ENCODE measurements at regions not wholly inside any gene's neighbourhood (a gene's known extent, or its start where the extent isn't known, plus 50 kb on each side); places are given as distances from the start of the nearest gene placed in this dataset.
A peak's percentile ranks its signal among the peaks of the same experiment; 100 is the strongest.

DNA sequence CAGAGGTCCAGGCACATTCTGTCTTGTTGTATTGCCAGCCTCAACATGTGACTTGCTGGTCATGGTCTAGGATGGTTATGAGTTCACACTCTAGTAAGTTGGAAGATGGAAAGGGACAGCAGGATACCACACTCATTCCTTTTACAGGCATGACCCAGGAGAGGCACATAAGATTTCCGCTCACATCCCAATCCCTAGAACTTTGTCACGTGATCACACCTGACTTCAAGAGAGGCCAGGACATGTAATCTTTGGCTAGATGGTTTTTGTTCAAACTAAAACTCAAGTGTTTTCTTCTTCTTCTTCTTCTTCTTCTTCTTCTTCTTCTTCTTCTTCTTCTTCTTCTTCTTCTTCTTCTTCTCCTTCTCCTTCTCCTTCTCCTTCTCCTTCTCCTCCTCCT, 53.4 kb upstream of the ARX start:
- FAIRE-seq, result no peak

More for the DNA sequence above, 53.4 kb upstream of the ARX start:
- H3K79me2 ChIP-seq (ENCODE audit: insufficient read depth, low read length), result no peaks in the 10 kb centered on the region
- in situ Hi-C loops (cut with HindIII; ENCODE audit: extremely low pct_ligation_motif_present, low pct_unique_long_range_greater_than_20kb) (no loop called here), intact Hi-C loops (cut with micrococcal nuclease; ENCODE audit: unreplicated experiment) (no loop called here)
- no peaks in the 10 kb centered on the region for H4K20me1 ChIP-seq (ENCODE audit: insufficient read depth, low read length)
- no peaks in the 10 kb centered on the region for H3K9me3 ChIP-seq (ENCODE audit: low read length)
- no peaks in the 10 kb centered on the region for H3K4me1 ChIP-seq (ENCODE audit: insufficient read depth, low read length)
- no peak overlapping the region for H3K4me3 ChIP-seq (replicated peaks in 1 of 3; ENCODE audit: insufficient read depth in 1 of 3, low read depth in 2 of 3, low read length in 3 of 3)
- no peaks in the 10 kb centered on the region for H3K27me3 ChIP-seq (ENCODE audit: control insufficient read depth in 1 of 2, insufficient read depth in 2 of 2, low read length in 2 of 2)
- no peaks in the 10 kb centered on the region for H3K36me3 ChIP-seq (replicated peaks in 1 of 2; ENCODE audit: control insufficient read depth in 1 of 2, insufficient read depth in 2 of 2, low read length in 2 of 2)
- POLR2A ChIA-PET, result no interaction called here
- DNase-seq (ENCODE audit: low spot score) (no peak), ATAC-seq (no peak)
- no peak overlapping the region for H3K9ac ChIP-seq (ENCODE audit: insufficient read depth, low read depth, low read length)
- CTCF ChIA-PET (ENCODE audit: low intra/inter-chr PET ratio, low total read pairs), result no interaction called here
- BruUV-seq (replicated peaks), result no TSS peak
- no peak overlapping the region for H2AFZ ChIP-seq (ENCODE audit: low read length)
- H3K4me2 ChIP-seq (ENCODE audit: low read depth, low read length), result no peak overlapping the region
- WGBS (ENCODE audit: low lambda C conversion rate), result 0% methylated on average over 2 of the region's 2 CpGs
- no peak overlapping the region for H3K27ac ChIP-seq (ENCODE audit: extremely low read length, insufficient read depth, low read length)
- TF ChIP-seq, protein P1, sequence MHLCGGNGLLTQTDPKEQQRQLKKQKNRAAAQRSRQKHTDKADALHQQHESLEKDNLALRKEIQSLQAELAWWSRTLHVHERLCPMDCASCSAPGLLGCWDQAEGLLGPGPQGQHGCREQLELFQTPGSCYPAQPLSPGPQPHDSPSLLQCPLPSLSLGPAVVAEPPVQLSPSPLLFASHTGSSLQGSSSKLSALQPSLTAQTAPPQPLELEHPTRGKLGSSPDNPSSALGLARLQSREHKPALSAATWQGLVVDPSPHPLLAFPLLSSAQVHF (CRISPR knock-in tag; IDR thresholded peaks at IDR 0.05), result no peak
- TF ChIP-seq JUN (CRISPR knock-in tag; IDR thresholded peaks at IDR 0.05), result no peak
- no peak for TF ChIP-seq ZNF768 (CRISPR knock-in tag; IDR thresholded peaks at IDR 0.05)
- TF ChIP-seq, protein P2, sequence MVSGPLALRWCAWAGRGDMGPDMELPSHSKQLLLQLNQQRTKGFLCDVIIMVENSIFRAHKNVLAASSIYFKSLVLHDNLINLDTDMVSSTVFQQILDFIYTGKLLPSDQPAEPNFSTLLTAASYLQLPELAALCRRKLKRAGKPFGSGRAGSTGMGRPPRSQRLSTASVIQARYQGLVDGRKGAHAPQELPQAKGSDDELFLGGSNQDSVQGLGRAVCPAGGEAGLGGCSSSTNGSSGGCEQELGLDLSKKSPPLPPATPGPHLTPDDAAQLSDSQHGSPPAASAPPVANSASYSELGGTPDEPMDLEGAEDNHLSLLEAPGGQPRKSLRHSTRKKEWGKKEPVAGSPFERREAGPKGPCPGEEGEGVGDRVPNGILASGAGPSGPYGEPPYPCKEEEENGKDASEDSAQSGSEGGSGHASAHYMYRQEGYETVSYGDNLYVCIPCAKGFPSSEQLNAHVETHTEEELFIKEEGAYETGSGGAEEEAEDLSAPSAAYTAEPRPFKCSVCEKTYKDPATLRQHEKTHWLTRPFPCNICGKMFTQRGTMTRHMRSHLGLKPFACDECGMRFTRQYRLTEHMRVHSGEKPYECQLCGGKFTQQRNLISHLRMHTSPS (CRISPR knock-in tag; IDR thresholded peaks at IDR 0.05; ENCODE audit: low read depth), result no peak
- TF ChIP-seq HOXD1 (CRISPR knock-in tag; IDR thresholded peaks at IDR 0.05), result no peak
- no peak for TF ChIP-seq ZNF713 (CRISPR knock-in tag; IDR thresholded peaks at IDR 0.05)
- no peak for TF ChIP-seq ZNF121 (CRISPR knock-in tag; IDR thresholded peaks at IDR 0.05)
- no peak for TF ChIP-seq TOPORS (CRISPR knock-in tag; IDR thresholded peaks at IDR 0.05)
- TF ChIP-seq POLR2A (IDR thresholded peaks at IDR 0.05; ENCODE audit: insufficient read depth in 1 of 2, low read depth in 2 of 2, low read length in 2 of 2), result no peak
- TF ChIP-seq THYN1 (CRISPR knock-in tag; IDR thresholded peaks at IDR 0.05; ENCODE audit: borderline replicate concordance, low read depth), result no peak
- TF ChIP-seq, protein P3, sequence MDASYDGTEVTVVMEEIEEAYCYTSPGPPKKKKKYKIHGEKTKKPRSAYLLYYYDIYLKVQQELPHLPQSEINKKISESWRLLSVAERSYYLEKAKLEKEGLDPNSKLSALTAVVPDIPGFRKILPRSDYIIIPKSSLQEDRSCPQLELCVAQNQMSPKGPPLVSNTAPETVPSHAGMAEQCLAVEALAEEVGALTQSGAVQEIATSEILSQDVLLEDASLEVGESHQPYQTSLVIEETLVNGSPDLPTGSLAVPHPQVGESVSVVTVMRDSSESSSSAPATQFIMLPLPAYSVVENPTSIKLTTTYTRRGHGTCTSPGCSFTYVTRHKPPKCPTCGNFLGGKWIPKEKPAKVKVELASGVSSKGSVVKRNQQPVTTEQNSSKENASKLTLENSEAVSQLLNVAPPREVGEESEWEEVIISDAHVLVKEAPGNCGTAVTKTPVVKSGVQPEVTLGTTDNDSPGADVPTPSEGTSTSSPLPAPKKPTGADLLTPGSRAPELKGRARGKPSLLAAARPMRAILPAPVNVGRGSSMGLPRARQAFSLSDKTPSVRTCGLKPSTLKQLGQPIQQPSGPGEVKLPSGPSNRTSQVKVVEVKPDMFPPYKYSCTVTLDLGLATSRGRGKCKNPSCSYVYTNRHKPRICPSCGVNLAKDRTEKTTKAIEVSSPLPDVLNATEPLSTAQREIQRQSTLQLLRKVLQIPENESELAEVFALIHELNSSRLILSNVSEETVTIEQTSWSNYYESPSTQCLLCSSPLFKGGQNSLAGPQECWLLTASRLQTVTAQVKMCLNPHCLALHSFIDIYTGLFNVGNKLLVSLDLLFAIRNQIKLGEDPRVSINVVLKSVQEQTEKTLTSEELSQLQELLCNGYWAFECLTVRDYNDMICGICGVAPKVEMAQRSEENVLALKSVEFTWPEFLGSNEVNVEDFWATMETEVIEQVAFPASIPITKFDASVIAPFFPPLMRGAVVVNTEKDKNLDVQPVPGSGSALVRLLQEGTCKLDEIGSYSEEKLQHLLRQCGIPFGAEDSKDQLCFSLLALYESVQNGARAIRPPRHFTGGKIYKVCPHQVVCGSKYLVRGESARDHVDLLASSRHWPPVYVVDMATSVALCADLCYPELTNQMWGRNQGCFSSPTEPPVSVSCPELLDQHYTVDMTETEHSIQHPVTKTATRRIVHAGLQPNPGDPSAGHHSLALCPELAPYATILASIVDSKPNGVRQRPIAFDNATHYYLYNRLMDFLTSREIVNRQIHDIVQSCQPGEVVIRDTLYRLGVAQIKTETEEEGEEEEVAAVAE (CRISPR knock-in tag; IDR thresholded peaks at IDR 0.05; ENCODE audit: borderline replicate concordance), result no peak
- TF ChIP-seq RAD51 (IDR thresholded peaks at IDR 0.05; ENCODE audit: borderline replicate concordance), result peak; percentile 67; the same call in 1 of the 2 replicates
- TF ChIP-seq MTF2 (CRISPR knock-in tag; IDR thresholded peaks at IDR 0.05; ENCODE audit: borderline replicate concordance), result no peak
- TF ChIP-seq, protein P4, sequence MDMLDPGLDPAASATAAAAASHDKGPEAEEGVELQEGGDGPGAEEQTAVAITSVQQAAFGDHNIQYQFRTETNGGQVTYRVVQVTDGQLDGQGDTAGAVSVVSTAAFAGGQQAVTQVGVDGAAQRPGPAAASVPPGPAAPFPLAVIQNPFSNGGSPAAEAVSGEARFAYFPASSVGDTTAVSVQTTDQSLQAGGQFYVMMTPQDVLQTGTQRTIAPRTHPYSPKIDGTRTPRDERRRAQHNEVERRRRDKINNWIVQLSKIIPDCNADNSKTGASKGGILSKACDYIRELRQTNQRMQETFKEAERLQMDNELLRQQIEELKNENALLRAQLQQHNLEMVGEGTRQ (IDR thresholded peaks at IDR 0.05; ENCODE audit: low read depth, low read length), result peak; percentile 31; the same call in 1 of the 2 replicates
- TF ChIP-seq, protein P4 (CRISPR knock-in tag; IDR thresholded peaks at IDR 0.05; ENCODE audit: borderline replicate concordance), result no peak

Measured in HepG2 (cell line).